Glutamatergic neuron (in vitro differentiated cells): ENCODE measurements at regions not wholly inside any gene's neighbourhood (a gene's known extent, or its start where the extent isn't known, plus 50 kb on each side); places are given as distances from the start of the nearest gene placed in this dataset.

Experiments
- DNase-seq: peaks from one replicate; pipeline ENCODE4 v3.0.0; 2022
- H3K27ac Mint-ChIP-seq: one replicate; pipeline ENCODE4 v1.8.0; 2020; ENCODE audit warnings: mild to moderate bottlenecking, mixed read lengths, inconsistent platforms; ENCODE audit not compliant: unreplicated experiment
- H3K27me3 Mint-ChIP-seq: one replicate; pipeline ENCODE4 v1.8.0; 2020; ENCODE audit warnings: mild to moderate bottlenecking, moderate library complexity, mixed read lengths, inconsistent platforms; ENCODE audit not compliant: unreplicated experiment
- H3K36me3 Mint-ChIP-seq: one replicate; pipeline ENCODE4 v1.8.0; 2020; ENCODE audit warnings: mild to moderate bottlenecking, mixed read lengths, inconsistent platforms; ENCODE audit not compliant: unreplicated experiment
- H3K4me1 Mint-ChIP-seq: one replicate; pipeline ENCODE4 v1.8.0; 2020; ENCODE audit warnings: mild to moderate bottlenecking, low read depth, mixed read lengths, inconsistent platforms; ENCODE audit not compliant: unreplicated experiment
- H3K4me3 Mint-ChIP-seq: one replicate; pipeline ENCODE4 v1.8.0; 2020; ENCODE audit warnings: mild to moderate bottlenecking, mixed read lengths, inconsistent platforms; ENCODE audit not compliant: unreplicated experiment
- H3K9me3 Mint-ChIP-seq: one replicate; pipeline ENCODE4 v1.8.0; 2020; ENCODE audit warnings: mild to moderate bottlenecking, moderate library complexity, mixed read lengths, inconsistent platforms; ENCODE audit not compliant: unreplicated experiment
- TF ChIP-seq, protein P1 (sequence below): fragments of 200-600 bp; sonication (generic); IDR thresholded peaks from one replicate; pipeline ENCODE4 v1.5.0; 2021; ENCODE audit not compliant: partially characterized antibody, unreplicated experiment

DNA sequence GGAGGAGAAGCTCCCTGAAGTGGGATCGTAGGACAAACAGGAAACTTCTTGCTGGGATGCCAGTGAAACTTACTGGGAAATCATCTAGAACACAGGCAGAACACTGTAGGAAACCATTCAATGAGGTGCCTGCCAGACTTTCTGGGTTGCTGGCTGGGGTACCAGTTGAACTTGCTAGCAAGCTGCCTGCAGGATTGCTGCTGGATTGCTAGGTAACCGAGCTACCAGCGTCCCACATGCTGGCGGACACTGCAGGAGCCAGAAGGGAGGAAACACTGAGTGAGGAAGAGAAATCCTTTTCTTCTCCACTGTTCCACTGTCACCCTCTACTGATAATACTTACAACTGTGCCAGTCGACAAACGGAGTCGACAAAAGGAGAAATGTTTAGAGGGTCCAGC is 91.3 kb upstream of the SLC35B3 start:
- no peak overlapping the region for H3K27ac Mint-ChIP-seq
- TF ChIP-seq, protein P1, sequence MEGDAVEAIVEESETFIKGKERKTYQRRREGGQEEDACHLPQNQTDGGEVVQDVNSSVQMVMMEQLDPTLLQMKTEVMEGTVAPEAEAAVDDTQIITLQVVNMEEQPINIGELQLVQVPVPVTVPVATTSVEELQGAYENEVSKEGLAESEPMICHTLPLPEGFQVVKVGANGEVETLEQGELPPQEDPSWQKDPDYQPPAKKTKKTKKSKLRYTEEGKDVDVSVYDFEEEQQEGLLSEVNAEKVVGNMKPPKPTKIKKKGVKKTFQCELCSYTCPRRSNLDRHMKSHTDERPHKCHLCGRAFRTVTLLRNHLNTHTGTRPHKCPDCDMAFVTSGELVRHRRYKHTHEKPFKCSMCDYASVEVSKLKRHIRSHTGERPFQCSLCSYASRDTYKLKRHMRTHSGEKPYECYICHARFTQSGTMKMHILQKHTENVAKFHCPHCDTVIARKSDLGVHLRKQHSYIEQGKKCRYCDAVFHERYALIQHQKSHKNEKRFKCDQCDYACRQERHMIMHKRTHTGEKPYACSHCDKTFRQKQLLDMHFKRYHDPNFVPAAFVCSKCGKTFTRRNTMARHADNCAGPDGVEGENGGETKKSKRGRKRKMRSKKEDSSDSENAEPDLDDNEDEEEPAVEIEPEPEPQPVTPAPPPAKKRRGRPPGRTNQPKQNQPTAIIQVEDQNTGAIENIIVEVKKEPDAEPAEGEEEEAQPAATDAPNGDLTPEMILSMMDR: no peak
- H3K36me3 Mint-ChIP-seq: no peaks in the 10 kb centered on the region
- no peaks in the 10 kb centered on the region for H3K27me3 Mint-ChIP-seq
- no peaks in the 10 kb centered on the region for H3K9me3 Mint-ChIP-seq
- no peak overlapping the region for H3K4me3 Mint-ChIP-seq
- no peak for DNase-seq
- H3K4me1 Mint-ChIP-seq: no peaks in the 10 kb centered on the region

DNA sequence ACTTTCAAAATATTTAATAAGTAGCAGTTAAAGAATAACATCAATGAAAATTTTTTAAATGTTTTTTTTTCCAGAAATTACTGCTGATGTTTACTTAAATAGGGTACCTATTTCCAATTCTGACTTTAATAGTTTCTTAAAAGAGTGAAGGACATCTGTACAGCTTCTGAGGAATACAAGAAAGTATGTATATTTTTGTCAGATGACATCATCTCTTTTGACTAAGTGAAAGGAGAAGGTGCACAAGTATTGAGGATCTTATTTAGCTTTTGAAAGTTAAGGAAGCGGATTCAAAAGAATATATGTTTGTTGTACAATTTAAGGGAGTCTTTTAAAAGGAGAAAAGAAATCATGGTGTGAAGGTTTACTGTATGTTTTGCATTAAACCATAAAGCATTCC is 90.0 kb upstream of the SLC35B3 start:
- H3K4me1 Mint-ChIP-seq: no peaks in the 10 kb centered on the region
- no peak overlapping the region for H3K4me3 Mint-ChIP-seq
- H3K36me3 Mint-ChIP-seq: no peaks in the 10 kb centered on the region
- H3K27me3 Mint-ChIP-seq: no peaks in the 10 kb centered on the region
- TF ChIP-seq, protein P1: no peak
- no peak overlapping the region for H3K27ac Mint-ChIP-seq
- H3K9me3 Mint-ChIP-seq: peaks cover under 1% of the 10 kb centered on the region
- no peak for DNase-seq

DNA sequence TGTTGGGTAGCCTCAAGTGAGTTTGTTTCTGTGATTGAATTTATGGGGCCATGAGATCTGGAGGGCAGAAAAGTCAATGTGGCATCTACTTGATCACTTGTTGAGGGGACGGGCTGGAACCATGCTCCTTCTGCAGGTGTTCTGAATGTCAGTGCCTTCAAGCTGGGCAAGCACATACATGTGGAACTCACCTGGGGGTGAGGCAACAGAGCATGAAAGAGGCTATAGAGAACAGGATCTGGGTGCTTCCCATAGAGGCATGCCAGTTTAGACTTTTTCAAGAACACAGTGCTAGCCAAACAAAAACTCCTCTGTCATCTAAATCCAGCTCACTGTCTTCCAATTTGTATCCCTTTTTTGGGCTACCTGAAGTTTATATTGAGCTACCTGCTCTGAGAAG is 77.8 kb upstream of the SLC35B3 start:
- Mint-ChIP-seq H3K4me1 (no peaks in the 10 kb centered on the region), H3K36me3 (no peaks in the 10 kb centered on the region), H3K4me3 (no peak overlapping the region), H3K27me3 (no peaks in the 10 kb centered on the region), H3K9me3 (no peaks in the 10 kb centered on the region), H3K27ac (no peak overlapping the region)
- no peak for DNase-seq
- TF ChIP-seq, protein P1: no peak

DNA sequence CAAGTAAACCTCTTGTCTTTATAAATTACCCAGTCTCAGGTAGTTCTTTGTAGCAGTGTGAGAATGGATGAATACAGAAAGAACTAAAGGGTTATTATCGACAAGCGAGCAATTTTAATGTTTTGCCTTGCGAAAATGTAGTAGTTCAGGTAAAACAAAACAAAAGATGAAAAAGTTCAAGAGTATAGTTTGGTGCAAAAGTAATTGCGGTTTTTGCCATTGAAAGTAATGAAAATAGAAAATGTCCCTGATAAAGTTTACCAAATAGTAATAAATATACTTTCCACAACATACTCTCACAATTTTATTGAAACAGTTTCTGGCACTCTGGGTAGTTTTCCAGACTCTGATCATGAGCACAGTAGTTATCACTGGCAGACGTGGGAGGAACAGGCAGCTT is 71.9 kb upstream of the SLC35B3 start:
- H3K27ac Mint-ChIP-seq: no peak overlapping the region
- no peaks in the 10 kb centered on the region for H3K9me3 Mint-ChIP-seq
- peaks cover 3% of the 10 kb centered on the region for H3K4me1 Mint-ChIP-seq
- no peaks in the 10 kb centered on the region for H3K27me3 Mint-ChIP-seq
- H3K4me3 Mint-ChIP-seq: no peak overlapping the region
- TF ChIP-seq, protein P1: no peak
- DNase-seq: no peak
- H3K36me3 Mint-ChIP-seq: no peaks in the 10 kb centered on the region

DNA sequence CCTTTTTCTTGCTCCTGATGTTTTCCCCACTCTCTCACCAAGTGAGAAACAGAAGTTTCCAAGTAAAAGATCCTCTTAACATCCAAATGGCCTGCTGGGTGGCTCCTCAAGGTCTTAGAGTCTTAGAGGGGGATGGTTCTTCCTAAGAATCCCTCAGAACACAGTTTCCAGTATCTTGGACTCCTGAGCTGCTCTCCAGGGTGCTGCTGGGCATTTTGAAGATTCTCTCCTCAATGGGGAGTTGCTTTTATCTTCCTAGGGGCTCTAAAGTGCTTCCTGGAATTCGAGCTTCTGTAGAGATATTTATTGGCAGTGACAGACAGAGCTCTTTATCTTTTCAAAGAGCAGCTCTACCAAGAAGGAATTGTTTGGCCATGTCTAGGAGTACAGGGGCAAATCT is 70.8 kb upstream of the SLC35B3 start:
- H3K4me1 Mint-ChIP-seq: peaks cover 3% of the 10 kb centered on the region

More for the DNA sequence above, 70.8 kb upstream of the SLC35B3 start:
- TF ChIP-seq, protein P1: no peak
- H3K27ac Mint-ChIP-seq: no peak overlapping the region
- H3K9me3 Mint-ChIP-seq: no peaks in the 10 kb centered on the region
- no peaks in the 10 kb centered on the region for H3K36me3 Mint-ChIP-seq
- H3K27me3 Mint-ChIP-seq: no peaks in the 10 kb centered on the region
- no peak overlapping the region for H3K4me3 Mint-ChIP-seq
- no peak for DNase-seq
